HFF-Myc (cell line): ENCODE measurements at regions not wholly inside any gene's neighbourhood (a gene's known extent, or its start where the extent isn't known, plus 50 kb on each side); places are given as distances from the start of the nearest gene placed in this dataset.

ENCODE experiments used
- DNase-seq: peaks from one replicate; pipeline ENCODE4 v3.0.0-alpha.2; 2011; ENCODE audit warnings: low read depth; ENCODE audit errors: extremely low read depth
- H3K4me3 ChIP-seq: replicated peaks from 2 replicates; pipeline ENCODE4 v1.5.1; 2011; ENCODE audit warnings: low read depth, mild to moderate bottlenecking, control low read depth, low read length
- CTCF ChIP-seq: IDR thresholded peaks from 2 replicates; pipeline ENCODE4 v1.5.1; 2012; ENCODE audit warnings: mild to moderate bottlenecking, low read depth, low read length, control low read depth; ENCODE audit errors: missing control alignments

- TF ChIP-seq CTCF = no peak
- no peak for DNase-seq
- H3K4me3 ChIP-seq = no peak overlapping the region
Measured at GRCh38 chr5:118441034-118441433, 547.3 kb downstream of the DTWD2 start.

GRCh38 chr5:118440496-118440895 is 547.9 kb downstream of the DTWD2 start:
- DNase-seq = no peak
- no peak overlapping the region for H3K4me3 ChIP-seq
- TF ChIP-seq CTCF = no peak

GRCh38 chr5:118439831-118440230 is 548.5 kb downstream of the DTWD2 start:
- TF ChIP-seq CTCF = no peak
- no peak overlapping the region for H3K4me3 ChIP-seq
- no peak for DNase-seq

GRCh38 chr5:118435131-118435530 is 553.2 kb downstream of the DTWD2 start:
- no peak for DNase-seq
- H3K4me3 ChIP-seq = no peak overlapping the region
- TF ChIP-seq CTCF = no peak

GRCh38 chr5:118434522-118434921 is 553.8 kb downstream of the DTWD2 start:
- no peak overlapping the region for H3K4me3 ChIP-seq
- no peak for TF ChIP-seq CTCF
- no peak for DNase-seq

GRCh38 chr5:118430076-118430475 is 558.3 kb downstream of the DTWD2 start:
- H3K4me3 ChIP-seq = no peak overlapping the region
- DNase-seq = no peak
- TF ChIP-seq CTCF = no peak

GRCh38 chr5:118407958-118408357 is 580.4 kb downstream of the DTWD2 start:
- H3K4me3 ChIP-seq = no peak overlapping the region
- no peak for TF ChIP-seq CTCF
- no peak for DNase-seq
